Middle frontal gyrus (tissue), 1 donor: ENCODE measurements at regions not wholly inside any gene's neighbourhood (a gene's known extent, or its start where the extent isn't known, plus 50 kb on each side); places are given as distances from the start of the nearest gene placed in this dataset.

ENCODE experiments used
- DNase-seq: peaks from one replicate; pipeline ENCODE4 v3.0.0-alpha.2; 2015; ENCODE audit warnings: low spot score; ENCODE audit errors: extremely low spot score

DNA sequence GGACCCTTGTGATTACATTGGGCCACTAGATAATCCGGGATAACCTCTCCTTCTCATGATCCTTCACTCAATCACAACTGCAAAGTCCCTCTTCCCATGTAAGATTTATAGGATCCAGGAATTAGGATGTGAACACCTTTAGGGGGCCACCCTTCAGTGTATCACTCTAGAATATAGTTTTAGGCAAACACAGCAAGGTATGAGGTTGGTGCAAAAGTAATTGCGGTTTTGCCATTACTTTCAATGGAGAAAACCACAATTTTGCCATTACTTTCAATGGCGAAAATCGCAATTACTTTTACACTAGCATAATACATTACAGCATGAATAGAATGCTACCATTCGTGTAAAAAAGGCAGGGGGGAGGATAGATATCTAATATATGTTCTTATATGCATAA is 104.0 kb downstream of the BAMBI start:
- no peak for DNase-seq

- DNase-seq, result no peak
Observed at GRCh38 chr10:28783087-28783486, 105.8 kb downstream of the BAMBI start.

DNA sequence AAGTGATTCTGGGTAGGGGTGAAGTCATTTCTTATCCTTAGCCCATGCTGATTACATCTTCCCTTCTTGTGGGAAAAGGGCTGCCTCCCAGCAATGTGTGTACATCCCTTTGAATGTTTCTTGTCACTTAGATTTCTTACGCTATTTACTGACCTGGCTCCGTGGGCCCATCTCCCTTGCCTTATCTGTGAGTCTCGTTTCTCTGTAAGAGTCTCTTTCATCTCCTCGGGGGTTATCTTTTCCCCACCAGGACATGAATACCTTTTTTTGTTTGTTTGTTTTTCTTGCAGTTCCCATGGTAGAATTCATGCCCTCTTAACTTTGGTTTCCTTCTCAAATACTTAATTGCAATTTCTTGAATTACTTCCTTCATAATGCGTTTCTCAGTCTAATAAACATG is 107.7 kb downstream of the BAMBI start:
- no peak for DNase-seq

GRCh38 chr10:28788252-28788651 is 110.9 kb downstream of the BAMBI start:
- DNase-seq, result no peak

DNA sequence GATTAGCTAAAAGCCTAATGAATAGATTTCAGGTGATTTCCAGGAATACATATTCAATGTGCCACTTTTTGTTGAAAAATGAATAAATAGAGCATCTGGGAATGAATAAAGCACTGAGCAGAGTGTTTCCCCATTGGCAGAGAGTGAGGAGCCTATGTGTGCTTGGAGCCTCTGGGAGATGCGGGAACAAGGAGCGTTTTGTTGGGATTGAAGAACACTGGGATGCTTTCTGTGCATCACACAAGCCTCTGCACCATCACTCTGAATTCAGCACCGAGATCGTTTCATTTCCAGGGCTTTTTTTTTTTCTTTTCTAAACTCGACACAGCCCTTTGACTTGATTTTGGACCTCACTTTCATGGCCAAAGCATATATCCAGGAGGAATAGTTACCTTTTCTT is 111.4 kb downstream of the BAMBI start:
- peak; percentile 71 for DNase-seq

GRCh38 chr10:28790146-28790545 is 112.8 kb downstream of the BAMBI start:
- no peak for DNase-seq

DNA sequence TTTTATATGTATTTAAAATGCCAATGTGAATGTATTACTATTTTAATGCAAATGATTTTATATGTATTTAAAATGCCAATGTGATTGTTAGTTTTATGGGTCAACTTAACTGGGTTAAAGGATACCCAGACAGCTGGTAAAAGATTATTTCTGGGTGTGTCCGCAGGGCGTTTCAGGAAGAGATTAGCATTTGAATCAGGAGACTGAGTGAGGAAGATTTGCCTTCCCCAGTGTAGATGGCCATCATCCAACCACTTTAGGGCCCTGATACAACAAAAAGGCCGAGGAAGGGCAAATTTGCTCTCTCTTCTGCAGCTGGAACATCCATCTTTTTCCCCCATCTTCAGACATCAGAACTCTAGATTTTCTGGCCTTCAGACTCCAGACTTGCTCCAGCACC is 116.2 kb downstream of the BAMBI start:
- DNase-seq, result no peak

DNA sequence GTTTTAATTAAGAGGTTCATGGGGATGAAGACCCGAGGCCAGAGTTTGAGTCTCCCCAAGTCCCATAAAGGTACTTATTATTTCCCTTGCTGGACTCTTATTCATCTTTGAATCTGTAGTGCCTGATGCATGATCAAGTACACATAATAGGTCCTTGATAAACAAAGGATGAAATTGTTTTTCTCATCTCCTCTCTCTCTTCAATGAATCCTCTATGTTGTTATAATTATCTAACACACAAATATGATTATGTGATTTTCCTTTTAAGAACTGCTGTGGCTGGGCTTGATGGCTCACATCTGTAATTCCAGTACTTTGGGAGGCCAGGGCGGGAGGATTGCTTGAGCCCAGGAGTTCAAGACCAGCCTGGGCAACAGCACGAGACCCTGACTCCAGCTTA is 117.7 kb downstream of the BAMBI start:
- no peak for DNase-seq

DNA sequence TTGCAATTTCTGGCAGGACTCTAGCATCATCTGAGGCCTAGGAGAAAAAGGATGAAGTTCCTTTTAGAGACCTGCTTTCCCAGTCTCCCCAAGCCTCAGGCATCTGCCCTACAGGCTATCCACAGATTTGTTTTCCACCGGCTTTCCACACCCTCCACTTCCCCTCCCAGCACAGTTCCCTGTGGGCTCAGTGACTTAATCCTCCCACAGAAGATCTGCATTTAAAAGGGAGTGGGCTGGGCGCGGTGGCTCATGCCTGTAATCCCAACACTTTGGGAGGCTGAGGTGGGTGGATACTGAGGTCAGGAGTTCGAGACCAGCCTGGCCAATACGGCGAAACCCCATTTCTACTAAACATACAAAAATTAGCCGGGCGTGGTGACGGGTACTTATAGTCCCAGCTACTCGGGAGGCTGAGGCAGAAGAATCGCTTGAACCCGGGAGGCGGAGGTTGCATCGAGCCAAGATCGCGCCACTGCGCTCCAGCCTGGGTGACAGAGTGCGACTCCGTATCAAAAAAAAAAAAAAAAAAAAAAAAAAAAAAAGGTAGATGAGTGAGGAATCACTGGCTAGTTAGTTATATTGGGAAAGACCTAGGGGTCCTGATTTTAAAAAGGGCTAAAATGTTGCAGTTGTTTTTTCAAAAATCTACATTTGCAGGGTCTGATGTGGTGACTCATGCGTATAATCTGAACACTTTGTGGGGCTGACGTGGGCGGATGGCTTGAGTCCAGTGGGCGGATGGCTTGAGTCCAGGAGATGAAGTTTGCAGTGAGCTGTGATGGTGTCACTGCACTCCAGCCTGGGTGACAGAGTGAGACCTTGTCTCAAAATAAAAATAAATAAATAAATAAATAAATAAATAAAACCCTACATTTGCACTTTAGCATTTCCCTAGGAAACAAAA is 119.5 kb downstream of the BAMBI start:
- no peak for DNase-seq

- no peak for DNase-seq
Observed at GRCh38 chr10:28797904-28798371, 120.6 kb downstream of the BAMBI start.

GRCh38 chr10:28798428-28798955 is 121.2 kb downstream of the BAMBI start:
- DNase-seq, result no peak

GRCh38 chr10:28798964-28799363 is 121.6 kb downstream of the BAMBI start:
- DNase-seq, result no peak

DNA sequence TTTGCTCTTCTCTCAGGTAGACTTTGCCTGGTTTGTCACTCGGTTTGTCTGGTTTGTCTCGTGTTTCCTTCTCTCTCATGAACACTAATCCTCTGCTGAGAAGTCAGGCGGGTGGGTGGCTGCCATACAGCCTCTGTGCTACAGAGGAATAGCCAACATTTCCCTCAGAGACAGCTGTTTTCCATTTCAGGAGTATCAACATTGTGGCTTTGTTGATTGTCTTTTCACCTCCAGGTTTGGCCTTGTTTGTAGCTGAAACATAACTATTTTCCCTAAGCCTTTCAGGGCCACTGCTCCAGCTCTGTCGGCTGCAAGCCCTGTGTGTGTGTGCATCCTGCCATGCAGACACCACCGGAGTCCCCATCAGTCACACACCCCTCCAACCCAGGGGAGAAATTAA is 122.8 kb downstream of the BAMBI start:
- no peak for DNase-seq

DNA sequence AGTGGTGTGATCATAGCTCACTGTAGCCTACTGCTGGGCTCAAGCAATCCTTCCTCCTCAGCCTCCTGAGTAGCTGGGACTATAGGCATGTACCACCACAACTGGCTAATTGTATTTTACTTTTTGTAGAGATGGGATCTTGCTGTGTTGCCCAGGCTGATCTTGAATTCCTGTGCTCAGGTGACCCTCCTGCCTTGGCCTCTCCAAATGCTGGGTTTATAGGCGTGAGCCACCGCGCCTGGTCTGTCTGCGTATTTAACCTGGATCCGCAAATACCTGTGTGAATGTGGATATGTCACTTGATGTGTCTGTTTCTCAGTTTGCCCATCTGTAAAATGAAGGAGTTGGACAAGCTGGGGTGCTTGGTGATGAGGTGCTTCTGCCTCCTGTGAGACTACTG is 123.9 kb downstream of the BAMBI start:
- no peak for DNase-seq

DNA sequence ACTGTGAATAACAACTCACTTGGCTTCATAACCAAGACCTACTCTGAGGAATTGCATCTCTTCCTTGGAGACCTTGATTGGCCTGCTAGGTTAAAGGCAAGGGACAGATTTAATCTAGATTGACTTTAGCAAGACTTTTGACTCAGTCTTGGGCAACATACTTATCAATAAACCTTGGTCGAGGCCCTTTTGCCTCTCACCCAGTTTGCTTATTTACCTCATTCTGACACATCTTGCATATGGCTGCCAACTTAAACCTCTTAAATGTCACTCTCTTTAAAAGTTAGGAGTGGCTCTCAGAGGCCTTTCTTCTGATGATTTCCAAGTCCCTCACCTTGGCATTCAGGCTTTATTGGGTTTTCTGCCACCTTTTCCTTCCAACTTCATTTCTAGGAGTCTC is 124.5 kb downstream of the BAMBI start:
- DNase-seq, result no peak

DNA sequence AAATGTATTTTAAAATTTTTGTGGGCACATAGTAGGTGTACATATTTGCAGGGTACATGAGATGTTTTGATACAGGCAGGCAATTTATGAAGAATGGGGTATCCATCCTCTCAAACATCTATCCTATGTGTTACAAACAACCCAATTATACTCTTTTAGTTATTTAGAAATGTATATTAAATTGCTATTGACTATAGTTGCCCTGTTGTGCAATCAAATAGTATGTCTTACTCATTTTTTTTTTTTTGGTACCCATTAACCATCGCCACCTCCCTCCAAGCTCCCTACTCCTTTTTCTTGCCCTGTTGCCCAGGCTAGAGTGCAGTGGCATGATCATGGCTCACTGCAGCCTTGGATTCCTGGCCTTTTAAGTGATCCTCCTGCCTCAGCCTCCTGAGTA is 128.1 kb downstream of the BAMBI start:
- DNase-seq, result no peak

DNA sequence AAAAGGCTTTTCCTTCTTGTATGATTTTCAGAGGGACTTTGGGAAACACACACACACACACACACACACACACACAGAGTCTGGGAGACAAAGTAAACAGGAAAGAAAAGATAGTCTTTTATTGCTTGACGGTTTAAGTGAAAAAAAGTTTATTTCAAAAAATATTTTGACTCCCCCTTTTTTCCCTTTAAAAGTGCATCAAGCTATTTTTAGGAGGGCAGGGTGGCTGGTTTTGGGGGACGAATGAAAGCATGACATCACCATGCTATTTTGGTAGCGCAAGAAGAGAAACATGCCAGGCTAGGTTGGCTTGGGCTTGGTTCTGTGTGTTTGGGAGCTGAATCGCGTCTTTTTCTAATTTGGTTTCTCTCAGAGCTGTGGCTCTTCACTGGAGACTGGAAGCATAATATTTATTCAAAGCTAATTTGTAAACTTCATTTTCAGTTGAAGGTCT is 129.2 kb downstream of the BAMBI start:
- no peak for DNase-seq

DNA sequence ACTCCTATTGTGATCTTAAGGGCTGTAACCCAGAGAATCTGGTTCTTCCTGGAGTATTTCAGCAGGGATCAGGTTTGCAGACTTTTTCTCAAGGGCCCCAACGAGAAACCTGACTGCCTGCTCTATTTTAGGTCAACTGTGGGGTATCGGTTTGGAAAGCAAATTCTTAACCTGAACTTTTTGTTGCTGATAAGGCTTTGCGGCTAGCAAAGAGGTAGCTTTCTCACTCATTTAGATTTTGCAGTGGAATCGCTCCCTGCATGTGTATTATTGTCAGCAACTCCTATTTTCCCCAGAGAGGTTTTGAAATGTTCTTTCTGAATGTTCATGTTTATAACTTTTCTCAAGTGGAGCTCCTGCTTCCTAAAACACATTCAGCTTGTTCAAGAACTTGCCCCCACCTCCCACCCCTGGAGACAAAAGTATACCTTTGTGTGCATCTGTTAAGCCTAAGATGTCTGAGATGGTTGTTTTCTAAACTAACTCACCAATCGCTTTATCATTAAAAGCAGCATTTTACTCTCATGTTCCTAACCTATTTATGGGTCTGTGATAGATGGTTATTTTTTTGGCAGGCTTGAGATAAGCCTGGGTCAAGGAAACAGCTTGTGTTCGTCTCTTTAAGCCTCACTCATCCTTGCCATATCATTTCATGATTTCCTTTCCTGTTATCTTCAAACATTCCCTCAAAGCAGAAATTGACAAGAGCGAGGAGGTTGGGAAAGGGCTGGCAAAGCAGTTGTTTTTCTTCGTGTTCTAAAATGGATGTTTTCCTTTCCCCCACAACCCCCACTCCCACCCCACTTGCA is 129.8 kb downstream of the BAMBI start:
- DNase-seq, result no peak

DNA sequence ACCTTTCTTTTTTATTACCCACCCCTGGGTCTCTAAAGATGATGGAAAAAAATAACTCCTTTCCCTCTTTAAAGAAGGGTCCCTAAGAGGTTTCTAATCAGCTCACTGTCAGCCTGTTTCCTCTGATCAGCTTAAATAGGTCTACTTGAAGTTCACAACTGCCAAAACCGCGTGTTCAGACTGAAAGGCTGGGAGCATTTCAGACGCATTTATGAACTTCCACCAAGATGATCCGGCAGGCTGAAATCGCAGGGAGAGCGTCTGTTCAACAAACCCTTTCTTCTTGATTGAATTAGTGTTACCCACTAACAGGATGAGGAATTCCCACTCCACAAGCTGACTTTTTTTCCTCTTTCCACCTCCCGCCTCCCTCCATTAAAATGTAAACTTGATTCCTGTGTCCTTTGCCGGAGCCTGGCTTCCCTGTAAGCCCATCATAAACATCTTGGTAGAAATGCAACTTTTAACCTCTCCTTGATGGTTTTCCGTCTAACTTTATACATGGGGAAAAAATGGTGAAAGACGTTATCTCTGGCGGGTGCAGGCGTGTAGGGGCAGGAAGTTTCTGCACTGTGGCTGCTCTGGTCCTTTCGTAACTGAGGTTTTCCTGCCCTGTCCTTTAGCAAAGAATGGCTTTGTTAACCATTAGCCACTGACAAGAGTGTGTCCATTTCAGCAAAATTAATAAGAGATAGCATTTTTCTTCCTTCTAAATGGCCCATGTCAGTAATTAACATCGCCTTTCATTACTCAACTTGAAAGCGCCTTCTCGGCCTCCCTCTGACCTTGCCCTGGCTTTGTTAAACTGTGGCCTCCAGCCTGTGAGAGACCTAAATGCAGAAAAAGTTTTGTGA is 130.7 kb downstream of the BAMBI start:
- DNase-seq, result no peak

DNA sequence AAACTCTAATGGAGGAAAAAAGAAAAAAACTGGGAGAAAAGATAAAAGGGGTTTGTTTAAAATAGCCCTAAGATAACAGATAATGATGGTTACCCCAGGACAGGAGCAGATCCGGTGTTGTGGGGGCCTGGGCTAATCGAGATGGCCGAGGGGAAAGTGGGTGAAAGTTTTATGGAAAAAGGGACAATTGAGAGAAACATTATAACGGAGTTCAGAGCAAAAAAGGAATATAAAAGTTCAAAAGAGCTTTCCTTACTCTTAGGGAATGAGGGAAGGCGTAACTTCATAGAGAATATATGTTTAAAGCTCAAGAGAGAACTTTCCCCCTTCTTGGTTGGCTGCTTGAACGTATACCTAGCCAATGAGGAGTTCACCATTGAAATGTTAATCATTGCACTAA is 131.4 kb downstream of the BAMBI start:
- DNase-seq, result no peak
